Dendritic cell treated with granulocyte-macrophage colony-stimulating factor and Interleukin-4, amounts not matched to agents 40 ng/mL and 50 ng/mL, for 4 days (primary cell): ENCODE measurements at regions not wholly inside any gene's neighbourhood (a gene's known extent, or its start where the extent isn't known, plus 50 kb on each side); places are given as distances from the start of the nearest gene placed in this dataset.

Experiments used
- H3K27ac Mint-ChIP-seq: one replicate; pipeline ENCODE4 v1.8.0; 2022; ENCODE audit warnings: mild to moderate bottlenecking, mixed read lengths
- H3K27me3 Mint-ChIP-seq: one replicate; pipeline ENCODE4 v1.8.0; 2022; ENCODE audit warnings: mild to moderate bottlenecking, mixed read lengths
- H3K36me3 Mint-ChIP-seq: one replicate; pipeline ENCODE4 v1.8.0; 2022; ENCODE audit warnings: low read depth, mixed read lengths
- H3K4me1 Mint-ChIP-seq: one replicate; pipeline ENCODE4 v1.8.0; 2022; ENCODE audit warnings: low read depth, mixed read lengths
- H3K4me3 Mint-ChIP-seq: one replicate; pipeline ENCODE4 v1.8.0; 2022; ENCODE audit warnings: mild to moderate bottlenecking, moderate library complexity, mixed read lengths
- H3K9me3 Mint-ChIP-seq: one replicate; pipeline ENCODE4 v1.8.0; 2022; ENCODE audit warnings: mixed read lengths
- intact Hi-C: fragments of 100-400 bp; cut with micrococcal nuclease; formaldehyde crosslinking; loops from one replicate; pipeline ENCODE4 v1.15.0; 2022

GRCh38 chr2:21262426-21262940, 138.7 kb downstream of the TDRD15 start:
- intact Hi-C loops, result no loop called here
- Mint-ChIP-seq H3K27ac (no peak overlapping the region), H3K27me3 (no peaks in the 10 kb centered on the region), H3K4me3 (no peak overlapping the region), H3K36me3 (no peaks in the 10 kb centered on the region), H3K4me1 (no peaks in the 10 kb centered on the region), H3K9me3 (no peaks in the 10 kb centered on the region)

DNA sequence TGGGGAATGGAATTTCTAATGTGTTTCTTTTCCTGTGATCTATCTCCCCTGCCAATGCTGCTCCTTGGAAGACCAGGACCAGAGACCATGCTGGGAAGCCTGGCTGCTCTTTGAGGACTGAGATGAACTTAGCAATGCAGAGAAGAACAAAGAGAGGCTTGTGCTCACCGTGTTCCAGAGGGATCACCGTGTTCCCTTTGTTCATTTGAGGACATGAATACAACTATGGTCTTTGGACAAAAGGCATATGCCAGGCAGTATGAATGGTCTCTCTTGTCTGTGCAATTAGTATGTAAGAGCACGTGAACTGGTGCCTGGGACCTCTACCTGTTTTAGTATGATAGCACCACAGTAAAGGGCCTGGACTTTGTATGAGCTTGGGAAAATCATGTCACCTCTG, 139.9 kb downstream of the TDRD15 start:
- intact Hi-C loops, result no loop called here

DNA sequence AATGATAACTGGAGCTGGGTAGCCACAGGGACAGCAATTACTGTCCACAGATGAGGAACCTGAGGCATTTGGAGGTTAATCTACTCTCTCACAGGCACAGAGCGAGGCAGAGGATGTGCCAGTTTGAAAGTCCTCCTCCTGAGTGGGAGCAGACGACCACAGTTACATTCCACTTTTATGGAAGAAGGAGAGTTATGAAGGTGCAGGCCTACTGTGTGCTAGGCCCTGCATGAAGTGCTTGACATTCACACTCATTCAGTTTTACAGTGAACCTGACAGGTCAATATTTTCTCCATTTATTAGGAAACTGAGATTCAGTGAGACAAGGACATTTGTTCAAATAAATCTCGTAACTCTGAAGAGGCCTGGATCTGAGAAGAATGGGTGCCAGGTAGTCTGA, 142.0 kb downstream of the TDRD15 start:
- Mint-ChIP-seq H3K4me3 (no peak overlapping the region), H3K27me3 (no peaks in the 10 kb centered on the region), H3K9me3 (no peaks in the 10 kb centered on the region), H3K36me3 (no peaks in the 10 kb centered on the region), H3K27ac (no peak overlapping the region), H3K4me1 (peaks cover 5% of the 10 kb centered on the region)
- intact Hi-C loops, result no loop called here

More for the DNA sequence above, 139.9 kb downstream of the TDRD15 start:
- Mint-ChIP-seq H3K4me1 (peaks cover 5% of the 10 kb centered on the region), H3K4me3 (no peak overlapping the region), H3K36me3 (no peaks in the 10 kb centered on the region), H3K27me3 (no peaks in the 10 kb centered on the region), H3K9me3 (no peaks in the 10 kb centered on the region), H3K27ac (no peak overlapping the region)

DNA sequence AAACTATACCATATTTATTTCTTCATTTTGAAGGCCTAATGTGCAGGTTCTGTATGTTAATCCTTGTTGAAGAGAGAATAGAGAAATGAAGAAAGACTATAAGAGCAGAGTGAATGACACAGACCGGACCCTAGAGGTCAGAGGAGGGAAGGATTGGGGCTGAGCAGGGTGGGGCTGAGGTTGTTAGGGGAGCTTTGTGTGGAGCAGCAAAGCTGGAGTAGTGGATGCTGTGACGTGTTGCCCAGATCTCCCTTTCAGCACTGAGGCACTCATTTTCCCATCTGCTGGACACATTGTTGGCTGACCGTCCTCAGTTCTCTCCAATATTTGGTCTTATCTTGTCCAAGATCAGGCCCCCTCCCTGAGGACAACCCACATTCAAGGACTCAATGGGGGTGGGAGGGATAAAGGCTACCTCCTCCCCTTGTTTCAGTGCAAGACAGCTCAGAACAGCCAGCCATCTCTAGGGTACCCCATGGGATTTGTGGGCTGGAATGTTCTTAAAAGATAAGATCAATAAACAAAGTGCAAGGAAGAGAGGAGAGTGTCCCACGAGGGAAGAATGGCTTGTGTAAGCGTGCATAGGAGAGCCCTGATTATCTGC, 143.6 kb downstream of the TDRD15 start:
- no peak overlapping the region for H3K27ac Mint-ChIP-seq
- peaks cover 2% of the 10 kb centered on the region for H3K27me3 Mint-ChIP-seq
- no peak overlapping the region for H3K4me3 Mint-ChIP-seq
- intact Hi-C loops, result no loop called here
- H3K4me1 Mint-ChIP-seq, result peaks cover 5% of the 10 kb centered on the region
- H3K9me3 Mint-ChIP-seq, result no peaks in the 10 kb centered on the region
- no peaks in the 10 kb centered on the region for H3K36me3 Mint-ChIP-seq

GRCh38 chr2:21268197-21268877, 144.6 kb downstream of the TDRD15 start:
- no peak overlapping the region for H3K27ac Mint-ChIP-seq
- H3K27me3 Mint-ChIP-seq, result peaks cover 4% of the 10 kb centered on the region
- H3K9me3 Mint-ChIP-seq, result no peaks in the 10 kb centered on the region
- intact Hi-C loops, result no loop called here
- no peak overlapping the region for H3K4me3 Mint-ChIP-seq
- peaks cover 5% of the 10 kb centered on the region for H3K4me1 Mint-ChIP-seq
- H3K36me3 Mint-ChIP-seq, result no peaks in the 10 kb centered on the region

- Mint-ChIP-seq H3K4me3 (no peak overlapping the region), H3K27me3 (peaks cover 8% of the 10 kb centered on the region), H3K27ac (no peak overlapping the region), H3K36me3 (no peaks in the 10 kb centered on the region), H3K9me3 (no peaks in the 10 kb centered on the region), H3K4me1 (peaks cover 5% of the 10 kb centered on the region)
- intact Hi-C loops, result no loop called here
Measured at GRCh38 chr2:21268878-21269224, 145.1 kb downstream of the TDRD15 start.

GRCh38 chr2:21269382-21269781, 145.6 kb downstream of the TDRD15 start:
- H3K4me3 Mint-ChIP-seq, result no peak overlapping the region
- intact Hi-C loops, result no loop called here
- H3K27ac Mint-ChIP-seq, result no peak overlapping the region

GRCh38 chr2:21270083-21270491, 146.3 kb downstream of the TDRD15 start:
- H3K9me3 Mint-ChIP-seq, result no peaks in the 10 kb centered on the region
- intact Hi-C loops, result no loop called here
- H3K36me3 Mint-ChIP-seq, result no peaks in the 10 kb centered on the region
- peaks cover 5% of the 10 kb centered on the region for H3K4me1 Mint-ChIP-seq
- H3K4me3 Mint-ChIP-seq, result no peak overlapping the region
- no peak overlapping the region for H3K27ac Mint-ChIP-seq
- H3K27me3 Mint-ChIP-seq, result peaks cover 9% of the 10 kb centered on the region

More at GRCh38 chr2:21269382-21269781, 145.6 kb downstream of the TDRD15 start:
- H3K9me3 Mint-ChIP-seq, result no peaks in the 10 kb centered on the region
- peaks cover 9% of the 10 kb centered on the region for H3K27me3 Mint-ChIP-seq
- no peaks in the 10 kb centered on the region for H3K36me3 Mint-ChIP-seq
- peaks cover 5% of the 10 kb centered on the region for H3K4me1 Mint-ChIP-seq

DNA sequence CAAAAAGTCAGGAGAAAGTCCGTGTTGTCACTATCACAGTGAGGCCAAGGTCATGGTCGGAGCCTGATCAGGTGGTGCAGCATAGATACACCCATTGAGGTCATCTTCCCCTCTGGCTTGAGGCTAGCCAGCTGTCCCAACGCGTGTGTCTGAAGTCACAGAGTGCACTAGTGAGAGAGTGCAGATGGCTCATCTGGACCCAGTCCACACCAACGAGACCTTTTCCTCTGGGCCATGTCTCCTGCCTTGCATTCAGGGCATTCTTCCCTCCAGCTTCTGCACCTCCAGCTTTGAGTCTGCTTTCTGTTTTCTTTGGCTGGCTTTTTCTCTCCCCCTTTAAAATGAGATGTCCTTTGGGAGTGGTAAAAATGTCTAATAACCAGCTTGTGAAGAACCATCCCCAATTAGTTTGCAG, 146.9 kb downstream of the TDRD15 start:
- H3K4me3 Mint-ChIP-seq, result no peak overlapping the region
- no peaks in the 10 kb centered on the region for H3K9me3 Mint-ChIP-seq
- no peaks in the 10 kb centered on the region for H3K36me3 Mint-ChIP-seq
- intact Hi-C loops, result no loop called here
- H3K4me1 Mint-ChIP-seq, result peaks cover 5% of the 10 kb centered on the region
- H3K27ac Mint-ChIP-seq, result no peak overlapping the region
- H3K27me3 Mint-ChIP-seq, result peaks cover 9% of the 10 kb centered on the region

GRCh38 chr2:21276163-21276562, 152.4 kb downstream of the TDRD15 start:
- intact Hi-C loops, result no loop called here

DNA sequence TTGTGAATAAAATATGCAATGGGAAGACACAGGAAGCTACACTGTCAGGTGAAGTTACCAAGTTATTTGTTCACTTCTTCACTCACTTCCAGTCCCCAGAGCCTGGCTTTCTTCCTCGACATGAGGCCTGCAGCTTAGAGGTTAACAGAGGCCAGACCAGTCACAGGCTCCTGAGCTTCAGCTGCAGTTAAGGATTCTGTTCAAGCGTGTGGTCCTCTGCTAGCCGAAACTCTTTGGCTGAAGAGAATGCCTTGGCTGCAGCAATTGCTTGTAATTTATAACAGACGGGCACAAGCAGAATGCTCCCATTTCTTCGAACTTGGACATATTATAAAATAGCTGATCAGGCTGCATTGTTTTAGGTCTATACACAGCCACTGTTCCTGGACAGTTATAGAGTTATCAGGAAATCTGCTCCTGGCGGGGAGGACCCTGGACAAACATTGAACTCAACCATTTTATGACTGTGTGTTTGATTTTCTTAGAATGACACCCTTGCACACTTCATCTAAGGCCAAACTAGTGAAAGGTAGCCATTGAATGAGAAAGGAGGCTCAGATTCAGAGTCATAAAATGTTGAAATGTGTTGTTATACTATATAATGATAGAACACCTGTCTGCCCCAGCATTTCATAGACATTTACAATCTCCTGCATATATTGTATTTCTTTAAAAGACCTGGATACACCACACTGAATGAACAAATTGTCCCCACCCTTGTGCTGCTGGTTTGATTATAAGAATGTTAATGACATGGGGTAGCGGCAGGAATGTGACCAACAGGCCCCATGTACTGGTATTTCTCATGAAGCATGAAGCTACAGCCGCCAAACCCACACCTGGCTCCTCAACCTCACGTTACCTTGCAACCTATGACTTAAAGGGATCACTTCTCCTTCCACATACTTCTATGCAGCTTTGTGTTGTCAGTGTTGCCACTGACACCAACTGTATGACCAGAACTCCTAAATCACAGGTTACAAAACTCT, 153.6 kb downstream of the TDRD15 start:
- intact Hi-C loops, result no loop called here
- H3K4me1 Mint-ChIP-seq, result no peaks in the 10 kb centered on the region
- H3K9me3 Mint-ChIP-seq, result no peaks in the 10 kb centered on the region
- H3K27me3 Mint-ChIP-seq, result peaks cover 11% of the 10 kb centered on the region
- no peak overlapping the region for H3K4me3 Mint-ChIP-seq
- no peaks in the 10 kb centered on the region for H3K36me3 Mint-ChIP-seq
- no peak overlapping the region for H3K27ac Mint-ChIP-seq

More at GRCh38 chr2:21276163-21276562, 152.4 kb downstream of the TDRD15 start:
- no peak overlapping the region for H3K27ac Mint-ChIP-seq
- no peaks in the 10 kb centered on the region for H3K4me1 Mint-ChIP-seq
- H3K36me3 Mint-ChIP-seq, result no peaks in the 10 kb centered on the region
- H3K9me3 Mint-ChIP-seq, result no peaks in the 10 kb centered on the region
- no peak overlapping the region for H3K4me3 Mint-ChIP-seq
- peaks cover 13% of the 10 kb centered on the region for H3K27me3 Mint-ChIP-seq

DNA sequence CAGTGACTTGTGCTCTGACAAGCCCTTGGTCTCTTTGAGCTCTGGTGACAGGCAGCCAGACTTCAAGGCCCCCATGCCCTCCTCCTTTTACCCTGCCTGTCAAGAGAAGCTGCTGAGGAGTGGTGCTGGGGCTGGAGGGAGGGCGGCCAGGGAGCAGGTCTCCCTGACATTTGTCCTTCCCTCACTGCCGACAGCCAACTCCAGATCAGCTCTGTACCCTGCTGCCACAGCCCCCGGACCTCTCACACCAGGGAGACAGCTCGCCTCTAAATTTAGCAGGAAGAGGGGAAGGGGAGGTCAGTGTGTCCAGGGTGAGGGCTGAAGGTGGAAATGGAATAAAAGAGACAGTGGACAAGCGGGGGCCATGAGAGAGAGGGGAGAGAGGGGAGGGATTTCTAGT, 155.8 kb downstream of the TDRD15 start:
- no peak overlapping the region for H3K4me3 Mint-ChIP-seq
- no peaks in the 10 kb centered on the region for H3K36me3 Mint-ChIP-seq
- H3K27ac Mint-ChIP-seq, result no peak overlapping the region
- H3K27me3 Mint-ChIP-seq, result peaks cover 5% of the 10 kb centered on the region
- H3K4me1 Mint-ChIP-seq, result no peaks in the 10 kb centered on the region
- intact Hi-C loops, result no loop called here
- no peaks in the 10 kb centered on the region for H3K9me3 Mint-ChIP-seq

DNA sequence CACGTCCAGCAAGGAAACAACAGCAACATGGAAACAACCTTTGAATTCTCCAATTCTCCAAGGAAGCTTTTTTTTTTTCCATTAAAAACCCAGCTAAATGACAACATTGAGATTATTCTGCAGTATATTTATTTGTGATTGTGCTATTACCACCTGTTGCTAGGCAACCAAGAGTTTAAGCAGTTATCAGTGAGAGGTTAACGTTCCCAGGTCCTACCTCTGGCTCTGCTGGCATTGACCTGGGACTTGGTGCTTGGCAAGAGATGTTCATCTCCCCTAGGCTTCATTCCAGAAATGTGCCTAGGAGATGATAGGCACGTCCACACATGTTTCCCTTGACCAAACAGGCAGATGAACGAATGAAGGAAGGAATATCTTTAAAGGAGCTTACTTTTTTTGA, 157.0 kb downstream of the TDRD15 start:
- Mint-ChIP-seq H3K27ac (no peak overlapping the region), H3K4me1 (no peaks in the 10 kb centered on the region), H3K4me3 (no peak overlapping the region), H3K27me3 (peaks cover 6% of the 10 kb centered on the region), H3K36me3 (no peaks in the 10 kb centered on the region), H3K9me3 (no peaks in the 10 kb centered on the region)
- intact Hi-C loops, result no loop called here

DNA sequence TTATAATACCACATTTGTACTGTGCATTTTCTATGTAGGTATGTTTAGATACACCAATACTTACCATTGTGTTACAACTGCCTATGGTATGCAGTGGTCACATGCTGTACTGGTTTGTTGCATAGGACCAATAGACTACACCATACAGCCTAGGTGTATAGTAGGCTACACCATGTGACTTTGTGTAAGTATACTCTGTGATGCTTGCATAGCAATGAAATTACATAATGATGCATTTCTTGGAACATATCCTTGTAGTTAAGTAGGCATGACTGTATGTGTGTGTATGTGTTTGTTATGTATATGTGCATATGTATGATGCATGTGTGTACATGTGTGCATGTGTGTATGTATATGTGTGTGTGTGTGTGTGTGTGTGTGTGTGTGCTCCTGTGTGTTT, 157.6 kb downstream of the TDRD15 start:
- H3K27ac Mint-ChIP-seq, result no peak overlapping the region
- H3K36me3 Mint-ChIP-seq, result no peaks in the 10 kb centered on the region
- peaks cover 9% of the 10 kb centered on the region for H3K27me3 Mint-ChIP-seq
- no peaks in the 10 kb centered on the region for H3K9me3 Mint-ChIP-seq
- H3K4me1 Mint-ChIP-seq, result no peaks in the 10 kb centered on the region
- H3K4me3 Mint-ChIP-seq, result no peak overlapping the region
- intact Hi-C loops, result no loop called here
